ENCODE measurements at regions not wholly inside any gene's neighbourhood (a gene's known extent, or its start where the extent isn't known, plus 50 kb on each side); places are given as distances from the start of the nearest gene placed in this dataset.

DNA sequence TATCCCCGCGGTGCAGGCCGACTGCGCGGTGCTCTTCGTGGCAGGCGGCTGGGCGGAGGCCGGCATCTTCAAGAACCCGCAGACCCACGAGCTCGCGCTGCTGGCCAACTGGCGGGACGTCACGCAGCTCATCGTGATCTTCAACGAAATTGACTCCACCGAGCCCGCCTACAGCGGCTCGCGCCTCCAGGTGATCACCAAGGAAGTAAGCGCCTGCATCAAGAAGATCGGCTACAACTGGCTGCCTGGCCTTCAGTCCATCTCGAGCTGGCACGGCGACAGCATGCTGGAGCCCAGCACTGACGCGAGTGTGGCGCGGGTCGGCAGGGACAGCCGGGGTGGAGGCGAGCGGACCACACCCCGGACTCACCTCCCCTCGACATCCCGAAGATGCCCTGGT lies 53.9 kb upstream of the MTNR1B start:
- CTCF ChIA-PET (ENCODE audit: low intra/inter-chr PET ratio, low total read pairs): no interaction called here
- no peak for ATAC-seq
- Histone ChIP-seq H3K27me3 (ENCODE audit: control insufficient read depth in 1 of 2, insufficient read depth in 2 of 2, low read length in 2 of 2) (no peaks in the 10 kb centered on the region), H3K4me1 (ENCODE audit: insufficient read depth, low read length) (no peaks in the 10 kb centered on the region), H3K79me2 (ENCODE audit: insufficient read depth, low read length) (no peaks in the 10 kb centered on the region), H3K27ac (ENCODE audit: extremely low read length, insufficient read depth, low read length) (no peak overlapping the region), H4K20me1 (ENCODE audit: insufficient read depth, low read length) (no peaks in the 10 kb centered on the region), H2AFZ (ENCODE audit: low read length) (no peak overlapping the region), H3K4me3 (replicated peaks in 1 of 3; ENCODE audit: insufficient read depth in 1 of 3, low read depth in 2 of 3, low read length in 3 of 3) (no peak overlapping the region), H3K4me2 (ENCODE audit: low read depth, low read length) (no peak overlapping the region), H3K9ac (ENCODE audit: insufficient read depth, low read depth, low read length) (no peak overlapping the region), H3K36me3 (replicated peaks in 1 of 2; ENCODE audit: control insufficient read depth in 1 of 2, insufficient read depth in 2 of 2, low read length in 2 of 2) (no peaks in the 10 kb centered on the region), H3K9me3 (ENCODE audit: low read length) (no peaks in the 10 kb centered on the region)
- FAIRE-seq: no peak
- POLR2A ChIA-PET: no interaction called here
- intact Hi-C loops (cut with micrococcal nuclease; ENCODE audit: unreplicated experiment): no loop called here
- TF ChIP-seq MEIS1 (CRISPR knock-in tag; IDR thresholded peaks at IDR 0.05; ENCODE audit: borderline replicate concordance) (no peak), ZNF343 (CRISPR knock-in tag; IDR thresholded peaks at IDR 0.05) (no peak)
- TF ChIP-seq, protein P1, sequence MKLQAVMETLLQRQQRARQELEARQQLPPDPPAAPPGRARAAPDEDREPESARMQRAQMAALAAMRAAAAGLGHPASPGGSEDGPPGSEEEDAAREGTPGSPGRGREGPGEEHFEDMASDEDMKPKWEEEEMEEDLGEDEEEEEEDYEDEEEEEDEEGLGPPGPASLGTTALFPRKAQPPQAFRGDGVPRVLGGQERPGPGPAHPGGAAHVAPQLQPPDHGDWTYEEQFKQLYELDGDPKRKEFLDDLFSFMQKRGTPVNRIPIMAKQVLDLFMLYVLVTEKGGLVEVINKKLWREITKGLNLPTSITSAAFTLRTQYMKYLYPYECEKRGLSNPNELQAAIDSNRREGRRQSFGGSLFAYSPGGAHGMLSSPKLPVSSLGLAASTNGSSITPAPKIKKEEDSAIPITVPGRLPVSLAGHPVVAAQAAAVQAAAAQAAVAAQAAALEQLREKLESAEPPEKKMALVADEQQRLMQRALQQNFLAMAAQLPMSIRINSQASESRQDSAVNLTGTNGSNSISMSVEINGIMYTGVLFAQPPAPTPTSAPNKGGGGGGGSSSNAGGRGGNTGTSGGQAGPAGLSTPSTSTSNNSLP (IDR thresholded peaks at IDR 0.05; ENCODE audit: low read depth, low read length): no peak
- in situ Hi-C loops (cut with HindIII; ENCODE audit: extremely low pct_ligation_motif_present, low pct_unique_long_range_greater_than_20kb): no loop called here
- 77% methylated on average over 31 of the region's 39 CpGs for WGBS (ENCODE audit: low lambda C conversion rate)
- no TSS peak for BruUV-seq (replicated peaks)
- DNase-seq (ENCODE audit: low spot score): no peak

DNA sequence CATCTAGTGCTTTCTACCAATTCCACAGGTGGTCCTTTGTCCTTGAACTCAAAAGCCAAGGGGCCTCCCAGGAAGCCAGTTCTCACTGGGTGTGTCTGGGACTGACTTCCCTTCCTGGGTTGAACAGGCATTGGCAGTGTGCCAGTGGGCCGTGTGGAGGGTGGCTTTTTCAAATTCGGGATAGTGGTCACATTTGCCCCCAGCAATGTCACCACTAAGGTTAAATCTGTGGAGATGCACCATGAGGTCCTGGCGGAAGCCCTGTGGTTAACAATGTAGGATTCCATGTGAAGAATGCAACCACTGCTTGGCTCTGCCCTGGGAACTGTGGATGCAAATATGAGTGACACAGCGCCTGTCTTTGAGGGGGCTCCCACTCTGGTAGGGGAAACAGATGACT lies 53.2 kb upstream of the MTNR1B start:
- 13% methylated on average over 1 of the region's 4 CpGs for WGBS (ENCODE audit: low lambda C conversion rate)
- no TSS peak for BruUV-seq (replicated peaks)
- in situ Hi-C loops (cut with HindIII; ENCODE audit: extremely low pct_ligation_motif_present, low pct_unique_long_range_greater_than_20kb): no loop called here
- TF ChIP-seq, protein P2, sequence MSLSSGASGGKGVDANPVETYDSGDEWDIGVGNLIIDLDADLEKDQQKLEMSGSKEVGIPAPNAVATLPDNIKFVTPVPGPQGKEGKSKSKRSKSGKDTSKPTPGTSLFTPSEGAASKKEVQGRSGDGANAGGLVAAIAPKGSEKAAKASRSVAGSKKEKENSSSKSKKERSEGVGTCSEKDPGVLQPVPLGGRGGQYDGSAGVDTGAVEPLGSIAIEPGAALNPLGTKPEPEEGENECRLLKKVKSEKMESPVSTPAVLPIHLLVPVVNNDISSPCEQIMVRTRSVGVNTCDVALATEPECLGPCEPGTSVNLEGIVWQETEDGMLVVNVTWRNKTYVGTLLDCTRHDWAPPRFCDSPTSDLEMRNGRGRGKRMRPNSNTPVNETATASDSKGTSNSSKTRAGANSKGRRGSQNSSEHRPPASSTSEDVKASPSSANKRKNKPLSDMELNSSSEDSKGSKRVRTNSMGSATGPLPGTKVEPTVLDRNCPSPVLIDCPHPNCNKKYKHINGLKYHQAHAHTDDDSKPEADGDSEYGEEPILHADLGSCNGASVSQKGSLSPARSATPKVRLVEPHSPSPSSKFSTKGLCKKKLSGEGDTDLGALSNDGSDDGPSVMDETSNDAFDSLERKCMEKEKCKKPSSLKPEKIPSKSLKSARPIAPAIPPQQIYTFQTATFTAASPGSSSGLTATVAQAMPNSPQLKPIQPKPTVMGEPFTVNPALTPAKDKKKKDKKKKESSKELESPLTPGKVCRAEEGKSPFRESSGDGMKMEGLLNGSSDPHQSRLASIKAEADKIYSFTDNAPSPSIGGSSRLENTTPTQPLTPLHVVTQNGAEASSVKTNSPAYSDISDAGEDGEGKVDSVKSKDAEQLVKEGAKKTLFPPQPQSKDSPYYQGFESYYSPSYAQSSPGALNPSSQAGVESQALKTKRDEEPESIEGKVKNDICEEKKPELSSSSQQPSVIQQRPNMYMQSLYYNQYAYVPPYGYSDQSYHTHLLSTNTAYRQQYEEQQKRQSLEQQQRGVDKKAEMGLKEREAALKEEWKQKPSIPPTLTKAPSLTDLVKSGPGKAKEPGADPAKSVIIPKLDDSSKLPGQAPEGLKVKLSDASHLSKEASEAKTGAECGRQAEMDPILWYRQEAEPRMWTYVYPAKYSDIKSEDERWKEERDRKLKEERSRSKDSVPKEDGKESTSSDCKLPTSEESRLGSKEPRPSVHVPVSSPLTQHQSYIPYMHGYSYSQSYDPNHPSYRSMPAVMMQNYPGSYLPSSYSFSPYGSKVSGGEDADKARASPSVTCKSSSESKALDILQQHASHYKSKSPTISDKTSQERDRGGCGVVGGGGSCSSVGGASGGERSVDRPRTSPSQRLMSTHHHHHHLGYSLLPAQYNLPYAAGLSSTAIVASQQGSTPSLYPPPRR (CRISPR knock-in tag; IDR thresholded peaks at IDR 0.05; ENCODE audit: borderline replicate concordance): no peak
- TF ChIP-seq GZF1 (CRISPR knock-in tag; IDR thresholded peaks at IDR 0.05): no peak
- TF ChIP-seq NFIC (IDR thresholded peaks at IDR 0.05; ENCODE audit: low read length): no peak
- no peak for TF ChIP-seq MTA3 (CRISPR knock-in tag; IDR thresholded peaks at IDR 0.05)
- TF ChIP-seq, protein P3, sequence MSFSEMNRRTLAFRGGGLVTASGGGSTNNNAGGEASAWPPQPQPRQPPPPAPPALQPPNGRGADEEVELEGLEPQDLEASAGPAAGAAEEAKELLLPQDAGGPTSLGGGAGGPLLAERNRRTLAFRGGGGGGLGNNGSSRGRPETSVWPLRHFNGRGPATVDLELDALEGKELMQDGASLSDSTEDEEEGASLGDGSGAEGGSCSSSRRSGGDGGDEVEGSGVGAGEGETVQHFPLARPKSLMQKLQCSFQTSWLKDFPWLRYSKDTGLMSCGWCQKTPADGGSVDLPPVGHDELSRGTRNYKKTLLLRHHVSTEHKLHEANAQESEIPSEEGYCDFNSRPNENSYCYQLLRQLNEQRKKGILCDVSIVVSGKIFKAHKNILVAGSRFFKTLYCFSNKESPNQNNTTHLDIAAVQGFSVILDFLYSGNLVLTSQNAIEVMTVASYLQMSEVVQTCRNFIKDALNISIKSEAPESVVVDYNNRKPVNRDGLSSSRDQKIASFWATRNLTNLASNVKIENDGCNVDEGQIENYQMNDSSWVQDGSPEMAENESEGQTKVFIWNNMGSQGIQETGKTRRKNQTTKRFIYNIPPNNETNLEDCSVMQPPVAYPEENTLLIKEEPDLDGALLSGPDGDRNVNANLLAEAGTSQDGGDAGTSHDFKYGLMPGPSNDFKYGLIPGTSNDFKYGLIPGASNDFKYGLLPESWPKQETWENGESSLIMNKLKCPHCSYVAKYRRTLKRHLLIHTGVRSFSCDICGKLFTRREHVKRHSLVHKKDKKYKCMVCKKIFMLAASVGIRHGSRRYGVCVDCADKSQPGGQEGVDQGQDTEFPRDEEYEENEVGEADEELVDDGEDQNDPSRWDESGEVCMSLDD (CRISPR knock-in tag; IDR thresholded peaks at IDR 0.05; ENCODE audit: borderline replicate concordance): no peak

More for the DNA sequence above, 53.2 kb upstream of the MTNR1B start:
- DNase-seq (ENCODE audit: low spot score) (no peak), FAIRE-seq (no peak), ATAC-seq (no peak)
- H3K4me1 ChIP-seq (ENCODE audit: insufficient read depth, low read length): no peaks in the 10 kb centered on the region
- no peak overlapping the region for H3K4me2 ChIP-seq (ENCODE audit: low read depth, low read length)
- H3K9me3 ChIP-seq (ENCODE audit: low read length): no peaks in the 10 kb centered on the region
- no peaks in the 10 kb centered on the region for H3K36me3 ChIP-seq (replicated peaks in 1 of 2; ENCODE audit: control insufficient read depth in 1 of 2, insufficient read depth in 2 of 2, low read length in 2 of 2)
- ChIA-PET POLR2A (no interaction called here), CTCF (ENCODE audit: low intra/inter-chr PET ratio, low total read pairs) (no interaction called here)
- H3K27ac ChIP-seq (ENCODE audit: extremely low read length, insufficient read depth, low read length): no peak overlapping the region
- H3K27me3 ChIP-seq (ENCODE audit: control insufficient read depth in 1 of 2, insufficient read depth in 2 of 2, low read length in 2 of 2): no peaks in the 10 kb centered on the region
- no peak overlapping the region for H3K9ac ChIP-seq (ENCODE audit: insufficient read depth, low read depth, low read length)
- no peaks in the 10 kb centered on the region for H4K20me1 ChIP-seq (ENCODE audit: insufficient read depth, low read length)
- no peak overlapping the region for H3K4me3 ChIP-seq (replicated peaks in 1 of 3; ENCODE audit: insufficient read depth in 1 of 3, low read depth in 2 of 3, low read length in 3 of 3)
- no peak overlapping the region for H2AFZ ChIP-seq (ENCODE audit: low read length)
- H3K79me2 ChIP-seq (ENCODE audit: insufficient read depth, low read length): no peaks in the 10 kb centered on the region
- intact Hi-C loops (cut with micrococcal nuclease; ENCODE audit: unreplicated experiment): no loop called here
